Neural crest cell (in vitro differentiated cells): ENCODE measurements at regions not wholly inside any gene's neighbourhood (a gene's known extent, or its start where the extent isn't known, plus 50 kb on each side); places are given as distances from the start of the nearest gene placed in this dataset.

Source experiments
- DNase-seq: peaks from one replicate; pipeline ENCODE4 v3.0.0; 2021; ENCODE audit warnings: low read depth, mixed read lengths, low spot score
- H3K27ac Mint-ChIP-seq: one replicate; pipeline ENCODE4 v1.8.0; 2021; ENCODE audit warnings: mild to moderate bottlenecking, mixed read lengths; ENCODE audit not compliant: unreplicated experiment
- H3K27me3 Mint-ChIP-seq: 2 replicates; pipeline ENCODE4 v1.8.0; 2021; ENCODE audit warnings: low read depth, mild to moderate bottlenecking, mixed read lengths
- H3K36me3 Mint-ChIP-seq: 2 replicates; pipeline ENCODE4 v1.8.0; 2021; ENCODE audit warnings: low read depth, mild to moderate bottlenecking, mixed read lengths
- H3K4me1 Mint-ChIP-seq: 2 replicates; pipeline ENCODE4 v1.8.0; 2021; ENCODE audit warnings: mixed read lengths
- H3K4me3 Mint-ChIP-seq: one replicate; pipeline ENCODE4 v1.8.0; 2021; ENCODE audit warnings: mild to moderate bottlenecking, mixed read lengths
- H3K9me3 Mint-ChIP-seq: 2 replicates; pipeline ENCODE4 v1.8.0; 2021; ENCODE audit warnings: mixed read lengths
- CTCF ChIP-seq: fragments of 200-600 bp; sonication (generic); conservative IDR thresholded peaks from 2 replicates; pipeline ENCODE4 v1.5.0; 2021; ENCODE audit warnings: antibody characterized with exemption, mild to moderate bottlenecking

- peaks cover 15% of the 10 kb centered on the region for H3K9me3 Mint-ChIP-seq
- H3K27me3 Mint-ChIP-seq = no peaks in the 10 kb centered on the region
- peaks cover 10% of the 10 kb centered on the region for H3K36me3 Mint-ChIP-seq
- peaks cover 4% of the 10 kb centered on the region for H3K4me1 Mint-ChIP-seq
- no peak for DNase-seq
- no peak for TF ChIP-seq CTCF
- H3K4me3 Mint-ChIP-seq = no peak overlapping the region
- H3K27ac Mint-ChIP-seq = no peak overlapping the region
Measured at GRCh38 chr2:181164699-181165098, 184.3 kb downstream of the UBE2E3 start.

DNA sequence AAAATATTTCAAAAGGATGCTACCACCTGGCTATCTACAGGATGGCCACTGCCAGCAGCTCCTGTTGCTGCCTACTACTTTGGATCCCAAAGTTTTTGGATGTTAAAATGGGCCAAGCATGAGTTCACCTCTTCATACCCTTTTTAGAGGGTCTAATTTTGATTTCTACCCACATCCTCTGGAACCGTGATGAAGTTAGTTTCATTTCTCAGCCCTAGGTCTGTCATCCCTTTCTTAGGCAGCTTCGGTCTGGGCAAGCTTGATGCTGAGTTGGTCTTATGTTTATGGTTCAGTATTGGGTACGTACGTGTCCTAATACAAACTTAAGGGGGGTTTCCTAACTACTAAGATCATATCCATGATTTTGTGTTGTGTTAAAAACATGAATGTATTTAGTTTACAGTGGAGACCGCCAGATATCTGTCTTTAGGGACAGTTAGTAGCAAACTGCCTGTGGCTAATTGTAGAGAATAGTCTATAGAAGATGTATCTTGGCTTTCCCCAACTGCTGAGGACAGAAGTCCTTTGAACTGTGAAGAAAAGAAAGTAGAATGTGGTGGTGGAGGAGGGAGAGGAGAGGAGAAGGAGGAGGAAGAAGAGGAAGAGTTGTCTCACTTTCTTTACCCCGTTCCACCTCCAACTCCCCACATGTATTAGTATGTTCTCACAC lies 184.9 kb downstream of the UBE2E3 start:
- H3K27me3 Mint-ChIP-seq = no peaks in the 10 kb centered on the region
- peaks cover 4% of the 10 kb centered on the region for H3K4me1 Mint-ChIP-seq
- TF ChIP-seq CTCF = no peak
- H3K9me3 Mint-ChIP-seq = peaks cover 15% of the 10 kb centered on the region
- peaks cover 10% of the 10 kb centered on the region for H3K36me3 Mint-ChIP-seq
- no peak overlapping the region for H3K4me3 Mint-ChIP-seq
- no peak for DNase-seq
- no peak overlapping the region for H3K27ac Mint-ChIP-seq

- Mint-ChIP-seq H3K27me3 (no peaks in the 10 kb centered on the region), H3K4me1 (peaks cover 4% of the 10 kb centered on the region), H3K9me3 (peaks cover 15% of the 10 kb centered on the region), H3K4me3 (no peak overlapping the region), H3K27ac (peak overlapping the region; percentile 48), H3K36me3 (peaks cover 10% of the 10 kb centered on the region)
- DNase-seq = no peak
- TF ChIP-seq CTCF = no peak
Measured at GRCh38 chr2:181169503-181169902, 189.1 kb downstream of the UBE2E3 start.

- Mint-ChIP-seq H3K4me3 (no peak overlapping the region), H3K27ac (no peak overlapping the region), H3K27me3 (no peaks in the 10 kb centered on the region), H3K36me3 (peaks cover 10% of the 10 kb centered on the region), H3K4me1 (peaks cover 4% of the 10 kb centered on the region), H3K9me3 (peaks cover 15% of the 10 kb centered on the region)
- no peak for TF ChIP-seq CTCF
- DNase-seq = no peak
Measured at GRCh38 chr2:181170256-181170655, 189.9 kb downstream of the UBE2E3 start.

DNA sequence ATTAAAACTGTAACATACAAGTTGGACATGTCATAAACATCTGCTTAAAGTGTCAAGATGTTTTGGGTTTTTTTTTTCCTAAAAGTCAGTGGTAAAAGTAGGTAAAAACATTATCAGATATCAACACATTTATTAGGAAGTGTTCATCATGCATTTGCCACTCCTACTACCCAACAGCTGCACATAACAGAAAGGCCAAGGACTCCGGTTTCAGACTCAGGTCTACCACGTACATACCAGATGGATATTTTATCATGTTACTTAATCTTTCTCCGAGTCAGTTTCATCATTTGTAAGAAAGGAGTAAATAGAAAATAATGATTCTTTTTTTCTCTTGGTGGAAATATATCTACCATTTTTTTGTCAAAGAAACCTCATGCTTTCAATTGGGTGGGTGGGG lies 192.3 kb downstream of the UBE2E3 start:
- no peak for DNase-seq
- Mint-ChIP-seq H3K27me3 (no peaks in the 10 kb centered on the region), H3K4me3 (no peak overlapping the region), H3K9me3 (peaks cover under 1% of the 10 kb centered on the region), H3K4me1 (peaks cover 4% of the 10 kb centered on the region), H3K27ac (no peak overlapping the region), H3K36me3 (peaks cover under 1% of the 10 kb centered on the region)
- TF ChIP-seq CTCF = no peak
